B cell (primary cell): ENCODE measurements at regions not wholly inside any gene's neighbourhood (a gene's known extent, or its start where the extent isn't known, plus 50 kb on each side); places are given as distances from the start of the nearest gene placed in this dataset.
A peak's percentile ranks its signal among the peaks of the same experiment; 100 is the strongest.

Experiments used
- ATAC-seq: fragments of 200-7000 bp; cut with Tn5 transposase; one replicate; pipeline ENCODE4 v1.10.0; 2021; ENCODE audit warnings: low read depth, mild to moderate bottlenecking, moderate number of reproducible peaks, moderate library complexity
- CTCF ChIA-PET: fragments of 350-600 bp; sonication (Branson Sonifier 250); formaldehyde crosslinking; loops from one replicate; lab custom pipeline; 2021; ENCODE audit warnings: antibody characterized with exemption, inconsistent platforms; lab: Charles Lee
- POLR2A ChIA-PET: fragments of 350-600 bp; sonication (Branson Sonifier 250); formaldehyde crosslinking; loops from one replicate; lab custom pipeline; 2021; ENCODE audit warnings: antibody characterized with exemption; lab: Charles Lee
- DNase-seq: peaks from one replicate; pipeline ENCODE4 v3.0.0; 2013
- H2AFZ ChIP-seq: 2 replicates; pipeline ENCODE4 v1.6.1; 2012; ENCODE audit warnings: mild to moderate bottlenecking, low read depth, low read length; ENCODE audit not compliant: insufficient read depth, poor library complexity, severe bottlenecking
- H3K27ac ChIP-seq, 2 donors: 1 replicate in 1 of 2; 2 replicates in 1 of 2; pipeline ENCODE4 v1.5.1; 2012 to 2013; ENCODE audit warnings: low read length in 2 of 2, mild to moderate bottlenecking in 2 of 2, moderate library complexity in 1 of 2
- H3K27me3 ChIP-seq, 4 experiments: fragments of 200-600 bp in 1 of 4; sonication (generic) in 1 of 4; replicated peaks in 1 of 4; 1 replicate in 2 of 4; 2 replicates in 2 of 4; pipeline versions ENCODE4 v1.6.1 to v1.7.0; 2013 to 2016; ENCODE audit warnings: low read length in 3 of 4, mild to moderate bottlenecking in 2 of 4, mixed read lengths in 1 of 4, moderate library complexity in 1 of 4; ENCODE audit not compliant: insufficient read depth in 4 of 4, control insufficient read depth in 3 of 4; ENCODE audit errors: control extremely low read depth in 1 of 4
- H3K36me3 ChIP-seq, 2 experiments: replicated peaks in 1 of 2; 1 replicate in 1 of 2; 2 replicates in 1 of 2; pipeline versions ENCODE4 v1.6.1 to v1.7.1; 2013; ENCODE audit warnings: low read length in 1 of 2; ENCODE audit not compliant: insufficient read depth in 2 of 2, control insufficient read depth in 1 of 2; ENCODE audit errors: control extremely low read depth in 1 of 2, extremely low read depth in 1 of 2
- H3K4me1 ChIP-seq, 2 donors: fragments of 200-600 bp in 1 of 2; sonication (generic) in 1 of 2; 1 replicate in 1 of 2; 2 replicates in 1 of 2; pipeline versions ENCODE4 v1.5.1 to v1.6.1; 2013 to 2017; ENCODE audit warnings: low read length in 2 of 2; ENCODE audit not compliant: control insufficient read depth in 2 of 2, insufficient read depth in 2 of 2
- H3K4me2 ChIP-seq: replicated peaks from 2 replicates; pipeline ENCODE3; 2012; ENCODE audit warnings: mild to moderate bottlenecking, low read depth, low read length; ENCODE audit not compliant: poor library complexity, severe bottlenecking
- H3K4me3 ChIP-seq, 5 experiments: fragments of 200-600 bp in 1 of 5; sonication (generic) in 1 of 5; 1 replicate in 3 of 5; 2 replicates in 2 of 5; pipeline versions ENCODE4 v1.5.1 to v1.7.0; 2011 to 2016; ENCODE audit warnings: low read length in 4 of 5, mild to moderate bottlenecking in 4 of 5, low read depth in 2 of 5, control low read depth in 1 of 5, moderate library complexity in 1 of 5; ENCODE audit not compliant: insufficient read depth in 1 of 5; ENCODE audit errors: control extremely low read depth in 1 of 5, extremely low read depth in 1 of 5
- H3K79me2 ChIP-seq: fragments of 200-600 bp; sonication (generic); one replicate; pipeline ENCODE4 v1.6.0; 2016; ENCODE audit warnings: low read length; ENCODE audit not compliant: control insufficient read depth, insufficient read depth
- H3K9ac ChIP-seq: fragments of 200-600 bp; sonication (generic); 2 replicates; pipeline ENCODE4 v1.6.1; 2017; ENCODE audit warnings: mild to moderate bottlenecking, low read length, moderate library complexity
- H3K9me3 ChIP-seq, 3 donors: one replicate each; pipeline versions ENCODE4 v1.6.1 to v1.7.1; 2013; ENCODE audit warnings: low read length in 2 of 3; ENCODE audit not compliant: control insufficient read depth in 2 of 3, insufficient read depth in 1 of 3; ENCODE audit errors: control extremely low read depth in 1 of 3
- H4K20me1 ChIP-seq: 2 replicates; pipeline ENCODE4 v1.6.0; 2012; ENCODE audit warnings: mild to moderate bottlenecking, low read length; ENCODE audit not compliant: insufficient read depth, control insufficient read depth, poor library complexity, severe bottlenecking
- H3K27ac Mint-ChIP-seq: one replicate; pipeline ENCODE4 v1.8.0; 2021; ENCODE audit warnings: mixed read lengths
- H3K27me3 Mint-ChIP-seq: one replicate; pipeline ENCODE4 v1.8.0; 2021; ENCODE audit warnings: mixed read lengths
- H3K4me1 Mint-ChIP-seq: one replicate; pipeline ENCODE4 v1.8.0; 2021; ENCODE audit warnings: mixed read lengths
- H3K4me3 Mint-ChIP-seq: one replicate; pipeline ENCODE4 v1.8.0; 2021; ENCODE audit warnings: mixed read lengths
- H3K9me3 Mint-ChIP-seq: one replicate; pipeline ENCODE4 v1.8.0; 2022; ENCODE audit warnings: mixed read lengths; ENCODE audit not compliant: insufficient read depth
- CTCF ChIP-seq: fragments of 200-600 bp; IDR thresholded peaks from one replicate; pipeline ENCODE4 v1.8.0; 2022; ENCODE audit warnings: antibody characterized with exemption, mild to moderate bottlenecking
- EZH2 ChIP-seq: IDR thresholded peaks from 2 replicates; pipeline ENCODE4 v1.6.1; 2012; ENCODE audit warnings: borderline replicate concordance, low read depth, mild to moderate bottlenecking, moderate library complexity, low read length; ENCODE audit not compliant: insufficient read depth, poor library complexity, severe bottlenecking
- WGBS: methylation state at CpG from one replicate; pipeline ENCODE4 v1.1.5; 2013; ENCODE audit warnings: missing lambda C conversion rate; ENCODE audit not compliant: insufficient coverage; 5-methylcytosine and 5-hydroxymethylcytosine counted together
- intact Hi-C: fragments of 100-400 bp; cut with micrococcal nuclease; formaldehyde crosslinking; loops from one replicate; pipeline ENCODE4 v1.10.0; 2022

DNA sequence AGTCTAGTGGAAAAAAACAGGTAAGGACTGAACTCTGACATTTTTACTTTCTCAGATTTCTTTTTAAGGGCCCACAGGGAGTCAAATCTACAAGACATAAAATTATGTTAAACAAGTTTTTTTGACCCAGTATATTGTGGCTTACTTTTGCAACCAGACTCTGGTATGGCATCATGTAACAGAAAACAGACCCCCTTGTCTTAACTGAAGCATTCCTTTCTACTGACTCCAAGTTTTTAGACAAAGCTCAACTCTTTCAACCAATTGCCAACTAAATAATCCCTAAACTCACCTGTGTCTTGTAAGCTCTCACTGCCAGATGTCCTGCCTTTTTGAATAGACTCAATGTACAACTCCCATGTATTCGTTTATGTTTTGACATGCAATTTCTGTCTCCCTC is 64.3 kb downstream of the FASLG start:
- ChIA-PET CTCF (no interaction called here), POLR2A (no interaction called here)
- Histone ChIP-seq H3K27me3 (no peaks in the 10 kb centered on the region), H4K20me1 (no peaks in the 10 kb centered on the region), H3K4me1 (peaks cover 9 to 12% of the 10 kb centered on the region in 2 donors), H3K27ac (no peak overlapping the region), H2AFZ (no peak overlapping the region), H3K4me3 (no peak overlapping the region), H3K36me3 (no peaks in the 10 kb centered on the region), H3K79me2 (no peaks in the 10 kb centered on the region), H3K4me2 (no peak overlapping the region), H3K9ac (no peak overlapping the region), H3K9me3 (peaks cover 0 to 8% (median 3%) of the 10 kb centered on the region in 3 donors)
- ATAC-seq (no peak), DNase-seq (no peak)
- Mint-ChIP-seq H3K9me3 (peaks cover 4% of the 10 kb centered on the region), H3K4me1 (peaks cover 21% of the 10 kb centered on the region), H3K27me3 (peaks cover 3% of the 10 kb centered on the region), H3K27ac (no peak overlapping the region), H3K4me3 (no peak overlapping the region)
- intact Hi-C loops, result loop anchor here (10.0 kb wide), 1 partner anchor 188 kb away; the partner anchor contains the start of gene SUCO
- TF ChIP-seq EZH2 (no peak), CTCF (no peak)
- WGBS, result 100% methylated on average over 1 of the region's 1 CpG

DNA sequence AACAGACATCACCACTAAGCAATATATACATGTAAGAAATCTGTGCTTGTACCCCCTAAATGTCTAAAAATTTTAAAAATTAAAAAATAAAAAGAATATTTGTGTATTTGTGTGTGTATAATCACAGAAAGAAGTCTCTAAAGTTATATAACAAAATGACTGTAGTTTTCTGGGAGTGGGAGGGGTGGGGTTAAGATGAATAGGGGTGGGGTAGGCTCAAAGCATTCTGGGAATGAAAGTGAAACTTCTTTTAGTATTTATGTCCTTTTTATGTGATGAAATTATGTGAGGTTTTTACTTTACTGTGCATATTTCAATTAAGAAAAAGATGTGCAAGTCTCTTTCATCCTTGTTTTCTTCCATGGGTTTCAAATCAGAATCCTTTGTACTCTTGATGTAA is 65.3 kb downstream of the FASLG start:
- Histone ChIP-seq H4K20me1 (no peaks in the 10 kb centered on the region), H3K4me1 (peaks cover 9 to 12% of the 10 kb centered on the region in 2 donors), H3K79me2 (no peaks in the 10 kb centered on the region), H3K27ac (no peak overlapping the region), H3K9me3 (peaks cover 0 to 8% (median 3%) of the 10 kb centered on the region in 3 donors), H3K36me3 (no peaks in the 10 kb centered on the region), H2AFZ (no peak overlapping the region), H3K4me2 (peak overlapping the region; percentile 37), H3K4me3 (no peak overlapping the region), H3K9ac (no peak overlapping the region), H3K27me3 (no peaks in the 10 kb centered on the region)
- H3K4me1 Mint-ChIP-seq, result peaks cover 21% of the 10 kb centered on the region
- ChIA-PET POLR2A (no interaction called here), CTCF (interaction anchor here (1.2 to 1.3 kb wide), 2 partner anchors 11 to 481 kb away, joined by 3 to 4 read pairs; no protein-coding TSS in a partner anchor)
- intact Hi-C loops, result loop anchor here (10.0 kb wide), 1 partner anchor 189 kb away; the partner anchor contains the start of gene SUCO
- peaks cover 6% of the 10 kb centered on the region for H3K9me3 Mint-ChIP-seq
- H3K4me3 Mint-ChIP-seq, result no peak overlapping the region
- TF ChIP-seq EZH2 (no peak), CTCF (no peak)
- no peak for ATAC-seq
- H3K27ac Mint-ChIP-seq, result no peak overlapping the region
- DNase-seq, result no peak
- H3K27me3 Mint-ChIP-seq, result peaks cover 3% of the 10 kb centered on the region
